ENCODE measurements at regions not wholly inside any gene's neighbourhood (a gene's known extent, or its start where the extent isn't known, plus 50 kb on each side); places are given as distances from the start of the nearest gene placed in this dataset.
"Not testable (repeated sequence)": the region's sequence is repeated elsewhere in the genome, so short reads cannot be mapped to it uniquely, and the experiment has no call there.

DNA sequence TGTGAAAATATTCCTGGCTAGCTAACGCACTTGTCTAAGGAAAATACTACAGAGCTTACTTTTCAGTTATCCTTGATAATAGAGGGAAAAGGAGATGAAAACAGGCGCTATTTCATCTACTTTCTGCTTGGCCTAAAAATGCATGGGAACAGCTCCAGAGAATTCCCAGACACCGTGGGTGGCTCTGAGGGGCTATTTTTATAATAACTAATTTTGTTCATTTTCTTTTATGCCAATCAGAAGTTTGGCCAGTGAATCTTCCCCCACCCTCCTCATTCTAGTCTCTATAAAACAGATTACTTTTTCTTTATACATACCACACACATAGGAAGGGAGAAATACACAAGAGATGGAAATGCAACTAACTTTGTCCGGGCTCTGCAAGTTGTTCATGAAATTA lies 322.9 kb downstream of the SETD4 start:
- no peak for DNase-seq

DNA sequence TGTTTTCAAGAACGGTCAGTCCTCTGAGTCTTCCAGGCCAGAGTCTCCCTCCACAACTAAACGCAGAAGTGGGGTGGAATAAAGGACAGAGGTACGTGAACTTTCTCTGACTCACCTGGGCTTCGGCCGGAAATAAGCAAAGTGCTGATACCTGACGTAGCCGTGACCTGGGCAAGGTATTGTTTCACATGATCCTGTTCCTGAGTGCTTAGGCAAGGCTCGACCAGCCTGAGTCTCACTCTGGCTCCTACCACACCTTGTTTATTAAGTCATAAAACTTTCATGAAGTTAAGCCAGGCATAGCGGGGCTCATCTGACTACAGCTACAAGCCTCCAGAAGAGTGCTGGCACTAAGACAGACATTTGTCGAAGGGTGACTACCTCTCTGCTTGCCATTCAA lies 327.5 kb downstream of the SETD4 start:
- DNase-seq, result no peak

GRCh38 chr21:35730325-35730724 lies 330.0 kb downstream of the SETD4 start:
- DNase-seq, result no peak

DNA sequence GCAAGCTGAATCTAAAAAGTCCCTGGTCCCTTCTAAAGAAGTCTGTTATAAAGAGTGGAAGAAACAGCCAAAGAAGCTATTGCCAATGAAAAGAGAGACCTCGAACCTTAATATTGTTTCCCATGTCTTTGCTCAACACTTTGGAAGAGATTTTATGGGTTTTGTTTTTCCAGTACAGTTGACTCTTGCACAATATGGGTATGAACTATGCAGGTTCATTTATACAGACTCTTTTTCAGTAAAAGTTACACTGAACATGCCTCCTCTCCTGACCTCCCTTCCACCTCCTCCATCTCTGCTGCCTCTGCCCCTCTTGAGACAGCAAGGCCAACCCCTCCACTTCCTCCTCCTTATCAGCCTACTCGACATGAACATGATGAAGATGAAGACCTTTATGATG lies 332.5 kb downstream of the SETD4 start:
- no peak for DNase-seq

DNA sequence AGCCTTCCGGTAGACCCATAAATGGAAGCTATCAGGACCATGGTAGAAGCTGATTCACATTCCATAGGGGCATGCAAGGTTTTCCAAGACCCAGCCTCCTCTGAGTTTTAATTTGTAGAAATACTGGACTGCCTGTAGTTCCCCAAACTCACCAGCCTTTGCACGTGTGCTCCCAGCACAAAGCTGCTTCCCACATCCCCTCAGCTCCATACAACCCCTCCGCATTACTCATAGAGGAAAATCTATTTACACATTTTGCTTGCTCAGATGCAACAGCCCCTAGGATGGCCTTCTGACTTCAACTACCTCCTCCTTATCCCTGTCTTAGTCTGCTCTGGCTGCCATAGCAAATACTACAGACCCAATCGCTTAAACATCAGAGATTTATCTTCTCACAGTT lies 336.2 kb downstream of the SETD4 start:
- no peak for DNase-seq

DNA sequence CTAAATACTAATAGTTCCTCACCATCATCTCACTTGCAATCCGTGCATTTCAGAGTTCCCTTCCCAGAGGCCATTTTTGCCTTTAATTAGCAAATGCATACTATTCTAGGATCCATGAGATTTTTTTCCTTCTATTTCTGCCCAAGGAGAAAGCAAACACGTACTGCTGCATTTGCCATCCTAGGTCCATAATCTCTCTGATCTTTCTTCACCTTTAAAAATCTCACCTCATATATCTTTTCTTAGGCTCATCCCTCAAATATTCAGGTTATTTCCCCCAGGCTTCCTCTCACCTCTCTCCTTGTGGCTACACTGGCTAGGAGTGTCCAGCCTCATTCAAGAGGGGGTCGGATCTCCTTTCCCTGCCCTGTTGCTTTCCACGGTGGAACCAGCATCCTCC lies 338.6 kb downstream of the SETD4 start:
- DNase-seq, result no peak

DNA sequence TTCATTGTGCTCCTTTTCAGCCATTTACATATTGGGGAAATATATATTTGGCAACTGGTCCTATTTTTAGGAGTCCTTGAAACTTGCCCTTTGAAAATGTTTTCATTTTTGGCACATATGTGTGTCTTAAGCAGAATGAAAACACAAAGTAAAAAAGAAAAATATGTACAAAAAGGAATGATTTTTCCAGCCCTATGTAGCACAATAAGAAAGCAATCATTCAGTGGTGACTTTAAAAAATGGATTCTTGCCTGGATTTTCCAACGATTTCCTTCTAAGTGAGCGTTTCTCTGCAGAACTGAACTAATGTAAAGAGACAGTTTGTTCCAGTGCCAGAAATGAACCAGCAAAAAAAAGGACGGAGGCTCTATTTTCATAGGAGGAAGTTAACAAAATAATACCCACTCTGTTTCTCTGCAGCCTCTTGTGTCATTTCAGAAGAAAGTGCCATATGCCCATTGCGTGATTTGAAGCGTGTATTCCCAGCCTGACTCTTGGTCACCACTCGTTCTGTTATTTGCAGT lies 340.1 kb downstream of the SETD4 start:
- no peak for DNase-seq

GRCh38 chr21:35719080-35719479 lies 341.2 kb downstream of the SETD4 start:
- DNase-seq, result no peak

- DNase-seq, result no peak
Measured at GRCh38 chr21:35716876-35717565, 343.3 kb downstream of the SETD4 start.

GRCh38 chr21:35713914-35714313 lies 346.4 kb downstream of the SETD4 start:
- DNase-seq, result no peak

GRCh38 chr21:35711661-35712060 lies 348.7 kb downstream of the SETD4 start:
- no peak for DNase-seq

GRCh38 chr21:35711213-35711612 lies 349.1 kb downstream of the SETD4 start:
- DNase-seq, result no peak

GRCh38 chr21:35709990-35710389 lies 350.3 kb downstream of the SETD4 start:
- not testable (repeated sequence) for DNase-seq

- DNase-seq, result no peak
Measured at GRCh38 chr21:35705888-35706287, 354.4 kb downstream of the SETD4 start.

- DNase-seq, result no peak
Measured at GRCh38 chr21:35705237-35705887, 355.0 kb downstream of the SETD4 start.

- no peak for DNase-seq
Measured at GRCh38 chr21:35703704-35704103, 356.6 kb downstream of the SETD4 start.

- DNase-seq, result no peak
Measured at GRCh38 chr21:35699361-35699760, 361.0 kb downstream of the SETD4 start.

GRCh38 chr21:35697321-35697808 lies 363.0 kb downstream of the SETD4 start:
- DNase-seq, result peak; percentile 86

DNA sequence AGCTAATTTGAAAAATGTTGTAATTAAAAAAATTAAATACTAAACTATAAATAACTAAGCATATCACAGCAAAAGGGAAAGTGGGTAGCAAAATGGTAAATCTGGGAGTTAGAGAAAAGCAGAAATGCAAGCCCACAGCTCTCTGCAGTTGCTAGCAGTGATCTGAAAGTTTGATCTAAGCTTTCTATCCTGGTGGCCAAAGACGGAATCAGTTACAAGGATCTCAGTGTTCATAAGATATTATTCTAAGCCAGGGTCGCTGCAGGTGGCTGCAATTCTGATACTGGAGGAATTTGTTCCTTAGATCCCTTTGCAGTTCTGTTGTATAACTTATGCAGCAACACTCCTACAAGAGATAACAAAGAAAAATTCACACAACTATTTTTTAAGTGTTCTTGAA lies 363.7 kb downstream of the SETD4 start:
- DNase-seq, result no peak

GRCh38 chr21:35692311-35692710 lies 368.0 kb downstream of the SETD4 start:
- no peak for DNase-seq

DNA sequence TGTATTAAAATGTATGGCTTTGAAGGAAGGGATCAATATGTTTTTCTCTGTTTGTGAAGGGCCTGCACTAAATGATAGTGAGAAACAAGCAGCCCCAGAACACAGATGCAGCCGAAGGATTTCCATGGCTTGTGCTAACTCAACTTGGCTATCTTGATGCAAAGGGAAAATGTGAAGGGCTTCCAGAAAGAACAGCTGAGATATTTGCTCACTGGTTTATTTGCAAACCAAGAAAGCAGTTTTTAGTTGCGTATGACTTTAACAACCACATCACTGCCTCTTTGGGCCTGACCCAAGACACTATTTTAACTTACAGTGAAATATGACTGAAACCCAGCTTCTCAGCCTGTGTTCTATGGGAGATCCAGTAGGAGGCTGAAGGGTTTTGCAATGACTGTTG lies 369.9 kb downstream of the SETD4 start:
- no peak for DNase-seq

DNA sequence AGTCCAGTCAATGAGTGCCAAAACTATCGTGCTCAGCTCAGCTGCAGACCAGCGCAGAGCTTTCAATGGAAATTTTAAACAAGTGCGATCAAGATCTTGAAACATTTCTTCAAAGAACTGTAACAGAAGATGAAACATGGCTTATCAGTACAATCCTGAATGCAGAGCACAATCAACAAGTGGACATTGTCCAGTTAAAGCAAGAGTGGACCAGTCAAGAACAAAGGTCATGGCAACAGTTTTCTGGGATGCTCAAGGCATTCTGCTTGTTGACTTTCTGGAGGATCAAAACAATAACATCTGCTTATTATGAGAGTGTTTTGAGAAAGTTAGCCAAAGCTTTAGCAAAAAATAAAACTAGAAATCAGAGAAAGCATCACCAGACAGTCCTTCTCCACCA lies 374.2 kb downstream of the SETD4 start:
- DNase-seq, result no peak

- no peak for DNase-seq
Measured at GRCh38 chr21:35683664-35684304, 376.5 kb downstream of the SETD4 start.

Measured in NCI-H774 (cell line).